HG03378 (cell line): ENCODE measurements at regions not wholly inside any gene's neighbourhood (a gene's known extent, or its start where the extent isn't known, plus 50 kb on each side); places are given as distances from the start of the nearest gene placed in this dataset.
"Not testable (repeated sequence)": the region's sequence is repeated elsewhere in the genome, so short reads cannot be mapped to it uniquely, and the experiment has no call there.

Source experiments
- ATAC-seq: cut with Tn5 transposase; IDR thresholded peaks from one replicate; pipeline ENCODE4 v1.9.1; 2021; ENCODE audit warnings: mild to moderate bottlenecking, moderate library complexity; ENCODE audit not compliant: unreplicated experiment

- no peak for ATAC-seq
Observed at GRCh38 chr15:66993874-66994696, 71.3 kb upstream of the SMAD3 start.

- ATAC-seq = no peak
Observed at GRCh38 chr15:66994927-66995656, 70.3 kb upstream of the SMAD3 start.

- ATAC-seq = no peak
Observed at GRCh38 chr15:66996094-66996493, 69.3 kb upstream of the SMAD3 start.

- no peak for ATAC-seq
Observed at GRCh38 chr15:66997212-66997611, 68.2 kb upstream of the SMAD3 start.

GRCh38 chr15:66998234-66998633 lies 67.2 kb upstream of the SMAD3 start:
- ATAC-seq = not testable (repeated sequence)

GRCh38 chr15:66999046-66999968 lies 66.1 kb upstream of the SMAD3 start:
- ATAC-seq = no peak

GRCh38 chr15:67000896-67001295 lies 64.5 kb upstream of the SMAD3 start:
- ATAC-seq = no peak

- no peak for ATAC-seq
Observed at GRCh38 chr15:67002368-67002767, 63.0 kb upstream of the SMAD3 start.

- ATAC-seq = no peak
Observed at GRCh38 chr15:67003586-67003985, 61.8 kb upstream of the SMAD3 start.

GRCh38 chr15:67004142-67004541 lies 61.3 kb upstream of the SMAD3 start:
- ATAC-seq = no peak

- ATAC-seq = no peak
Observed at GRCh38 chr15:67005294-67005996, 60.0 kb upstream of the SMAD3 start.

- no peak for ATAC-seq
Observed at GRCh38 chr15:67006083-67007065, 59.0 kb upstream of the SMAD3 start.

GRCh38 chr15:67009576-67010569 lies 55.5 kb upstream of the SMAD3 start:
- no peak for ATAC-seq

GRCh38 chr15:67010898-67011616 lies 54.3 kb upstream of the SMAD3 start:
- ATAC-seq = no peak

GRCh38 chr15:67011617-67012005 lies 53.8 kb upstream of the SMAD3 start:
- no peak for ATAC-seq

- ATAC-seq = no peak
Observed at GRCh38 chr15:67013696-67014095, 51.7 kb upstream of the SMAD3 start.
